Right lobe of liver (tissue), 4 donors: ENCODE measurements at regions not wholly inside any gene's neighbourhood (a gene's known extent, or its start where the extent isn't known, plus 50 kb on each side); places are given as distances from the start of the nearest gene placed in this dataset.

Experiments used
- CTCF ChIP-seq, 4 donors: fragments of 200-600 bp in 3 of 4; fragments of 450-650 bp in 1 of 4; IDR thresholded peaks; one replicate each; pipeline versions ENCODE4 v1.5.1 to v1.8.0; 2016 to 2022; ENCODE audit warnings: antibody characterized with exemption in 4 of 4, mild to moderate bottlenecking in 2 of 4
- POLR2A ChIP-seq: fragments of 450-650 bp; IDR thresholded peaks from one replicate; pipeline ENCODE4 v1.6.1; 2017; ENCODE audit warnings: antibody characterized with exemption, mild to moderate bottlenecking
- donor health status: DM: no; HTN: no; CAD: no.
- donor health status: DM: no; HTN: no; CAD: no.
- donor health status: DM: no; HTN: yes; CAD: no.

GRCh38 chr7:65254061-65254460 is 119.6 kb upstream of the ZNF92 start:
- TF ChIP-seq CTCF (IDR thresholded peaks at IDR 0.05) (no peak), POLR2A (no peak)
